ENCODE measurements at regions not wholly inside any gene's neighbourhood (a gene's known extent, or its start where the extent isn't known, plus 50 kb on each side); places are given as distances from the start of the nearest gene placed in this dataset.

- CTCF ChIA-PET, result interaction anchor here (1.8 kb wide), 1 partner anchor 9 kb away, joined by 7 read pairs; no protein-coding TSS in a partner anchor
- POLR2A ChIA-PET, result no interaction called here
- TF ChIP-seq ELF4 (IDR thresholded peaks at IDR 0.05) (no peak), SUZ12 (IDR thresholded peaks at IDR 0.05) (no peak), FOXM1 (IDR thresholded peaks at IDR 0.05; ENCODE audit: borderline replicate concordance) (no peak), CTBP1 (IDR thresholded peaks at IDR 0.05; ENCODE audit: borderline replicate concordance) (no peak), NFRKB (IDR thresholded peaks at IDR 0.05) (no peak), ARNT (IDR thresholded peaks at IDR 0.05) (no peak), BHLHE40 (IDR thresholded peaks at IDR 0.05; ENCODE audit: borderline replicate concordance) (no peak), FOXK2 (IDR thresholded peaks at IDR 0.05) (no peak), LEF1 (IDR thresholded peaks at IDR 0.05; ENCODE audit: borderline replicate concordance) (no peak)
- TF ChIP-seq, protein P1, sequence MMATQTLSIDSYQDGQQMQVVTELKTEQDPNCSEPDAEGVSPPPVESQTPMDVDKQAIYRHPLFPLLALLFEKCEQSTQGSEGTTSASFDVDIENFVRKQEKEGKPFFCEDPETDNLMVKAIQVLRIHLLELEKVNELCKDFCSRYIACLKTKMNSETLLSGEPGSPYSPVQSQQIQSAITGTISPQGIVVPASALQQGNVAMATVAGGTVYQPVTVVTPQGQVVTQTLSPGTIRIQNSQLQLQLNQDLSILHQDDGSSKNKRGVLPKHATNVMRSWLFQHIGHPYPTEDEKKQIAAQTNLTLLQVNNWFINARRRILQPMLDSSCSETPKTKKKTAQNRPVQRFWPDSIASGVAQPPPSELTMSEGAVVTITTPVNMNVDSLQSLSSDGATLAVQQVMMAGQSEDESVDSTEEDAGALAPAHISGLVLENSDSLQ (IDR thresholded peaks at IDR 0.05), result no peak
- DNase-seq (ENCODE audit: extremely low spot score), result no peak
Observed at GRCh38 chr9:91025856-91026255, 224.2 kb downstream of the SYK start.

- POLR2A ChIA-PET, result no interaction called here
- DNase-seq (ENCODE audit: extremely low spot score), result no peak
- CTCF ChIA-PET, result no interaction called here
- TF ChIP-seq L3MBTL2 (conservative IDR thresholded peaks at IDR 0.05) (no peak), CTBP1 (IDR thresholded peaks at IDR 0.05; ENCODE audit: borderline replicate concordance) (no peak), SUZ12 (IDR thresholded peaks at IDR 0.05) (no peak), ZNF384 (IDR thresholded peaks at IDR 0.05) (no peak), FOXK2 (IDR thresholded peaks at IDR 0.05) (no peak), NFRKB (IDR thresholded peaks at IDR 0.05) (no peak), TARDBP (IDR thresholded peaks at IDR 0.05) (no peak), FOXM1 (IDR thresholded peaks at IDR 0.05; ENCODE audit: borderline replicate concordance) (no peak), ELF4 (IDR thresholded peaks at IDR 0.05) (no peak), FOXA1 (IDR thresholded peaks at IDR 0.05) (no peak), LEF1 (IDR thresholded peaks at IDR 0.05; ENCODE audit: borderline replicate concordance) (no peak), BHLHE40 (IDR thresholded peaks at IDR 0.05; ENCODE audit: borderline replicate concordance) (no peak), ARNT (IDR thresholded peaks at IDR 0.05) (no peak)
- TF ChIP-seq, protein P1 (IDR thresholded peaks at IDR 0.05), result no peak
Observed at GRCh38 chr9:91026266-91026665, 224.6 kb downstream of the SYK start.

DNA sequence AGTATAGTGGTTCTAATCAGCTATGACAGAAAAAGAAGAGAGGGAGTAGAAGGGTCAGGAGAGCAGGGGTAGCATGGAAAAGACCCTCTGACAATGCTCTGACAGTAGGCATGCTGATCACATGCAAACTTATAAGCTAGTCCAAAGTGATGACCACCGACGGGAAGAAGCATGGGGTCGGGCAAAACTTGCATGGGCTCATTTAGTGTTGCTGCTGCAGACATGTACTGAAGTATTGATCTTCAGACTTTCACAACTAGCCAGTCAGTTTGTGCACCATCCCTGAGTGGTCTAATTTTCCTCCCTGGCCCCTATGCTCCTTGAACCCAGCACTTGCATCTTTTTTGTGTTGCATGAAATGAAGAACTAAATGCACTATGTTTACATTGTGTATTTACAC, 225.4 kb downstream of the SYK start:
- no peak for TF ChIP-seq ARNT (IDR thresholded peaks at IDR 0.05)
- TF ChIP-seq HDGF (IDR thresholded peaks at IDR 0.05; ENCODE audit: borderline replicate concordance), result no peak
- TF ChIP-seq FOXK2 (IDR thresholded peaks at IDR 0.05), result no peak
- TF ChIP-seq TARDBP (IDR thresholded peaks at IDR 0.05), result no peak
- no peak for TF ChIP-seq FOXM1 (IDR thresholded peaks at IDR 0.05; ENCODE audit: borderline replicate concordance)
- TF ChIP-seq BHLHE40 (IDR thresholded peaks at IDR 0.05; ENCODE audit: borderline replicate concordance), result no peak
- TF ChIP-seq FOXA1 (IDR thresholded peaks at IDR 0.05), result no peak
- no peak for TF ChIP-seq LEF1 (IDR thresholded peaks at IDR 0.05; ENCODE audit: borderline replicate concordance)
- no peak for TF ChIP-seq ZNF384 (IDR thresholded peaks at IDR 0.05)
- TF ChIP-seq NFRKB (IDR thresholded peaks at IDR 0.05), result no peak
- no peak for TF ChIP-seq CTBP1 (IDR thresholded peaks at IDR 0.05; ENCODE audit: borderline replicate concordance)
- no peak for TF ChIP-seq SP1 (IDR thresholded peaks at IDR 0.05)
- no peak for TF ChIP-seq SUZ12 (IDR thresholded peaks at IDR 0.05)
- no peak for TF ChIP-seq L3MBTL2 (conservative IDR thresholded peaks at IDR 0.05)
- no peak for TF ChIP-seq ELF4 (IDR thresholded peaks at IDR 0.05)
- ChIA-PET POLR2A (no interaction called here), CTCF (no interaction called here)
- no peak for DNase-seq (ENCODE audit: extremely low spot score)

- DNase-seq (ENCODE audit: extremely low spot score), result no peak
- POLR2A ChIA-PET, result no interaction called here
- CTCF ChIA-PET, result no interaction called here
- TF ChIP-seq SP1 (IDR thresholded peaks at IDR 0.05) (no peak), ZNF384 (IDR thresholded peaks at IDR 0.05) (no peak)
Observed at GRCh38 chr9:91028166-91028827, 226.7 kb downstream of the SYK start.

- ChIA-PET CTCF (interaction anchor here (0.9 kb wide), 1 partner anchor 115 kb away, joined by 4 read pairs; no protein-coding TSS in a partner anchor), POLR2A (no interaction called here)
- TF ChIP-seq ELF4 (IDR thresholded peaks at IDR 0.05), result no peak
- DNase-seq (ENCODE audit: extremely low spot score), result peak; percentile 3
Observed at GRCh38 chr9:91029650-91030361, 228.2 kb downstream of the SYK start.

DNA sequence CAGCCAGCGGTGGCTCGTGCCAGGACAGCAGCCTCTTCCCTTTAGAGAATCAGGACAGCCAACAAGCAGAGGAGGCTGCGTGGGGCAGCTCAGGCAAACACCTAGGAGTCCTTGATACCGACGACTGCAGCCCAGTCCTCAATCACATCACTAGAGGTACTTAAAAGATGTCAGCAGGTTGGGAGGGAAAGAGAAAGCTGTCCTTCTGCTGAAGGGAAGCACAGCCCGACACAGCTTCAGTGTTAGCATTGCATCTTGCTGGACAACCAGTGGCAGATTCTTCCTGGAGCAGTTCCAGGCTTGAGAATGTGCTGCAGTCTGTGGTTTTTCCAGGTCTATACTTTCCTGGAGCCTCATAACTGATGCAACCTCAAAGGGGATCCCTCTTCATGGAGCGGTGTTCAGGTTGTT, 230.5 kb downstream of the SYK start:
- TF ChIP-seq LEF1 (IDR thresholded peaks at IDR 0.05; ENCODE audit: borderline replicate concordance) (no peak), NFRKB (IDR thresholded peaks at IDR 0.05) (no peak), ARNT (IDR thresholded peaks at IDR 0.05) (no peak), FOXK2 (IDR thresholded peaks at IDR 0.05) (no peak), ELF4 (IDR thresholded peaks at IDR 0.05) (no peak), SUZ12 (IDR thresholded peaks at IDR 0.05) (no peak), HDGF (IDR thresholded peaks at IDR 0.05; ENCODE audit: borderline replicate concordance) (no peak), L3MBTL2 (conservative IDR thresholded peaks at IDR 0.05) (no peak), SP1 (IDR thresholded peaks at IDR 0.05) (no peak), CTBP1 (IDR thresholded peaks at IDR 0.05; ENCODE audit: borderline replicate concordance) (no peak), FOXM1 (IDR thresholded peaks at IDR 0.05; ENCODE audit: borderline replicate concordance) (no peak), ZNF384 (IDR thresholded peaks at IDR 0.05) (no peak)
- DNase-seq (ENCODE audit: extremely low spot score), result no peak
- ChIA-PET CTCF (no interaction called here), POLR2A (no interaction called here)

DNA sequence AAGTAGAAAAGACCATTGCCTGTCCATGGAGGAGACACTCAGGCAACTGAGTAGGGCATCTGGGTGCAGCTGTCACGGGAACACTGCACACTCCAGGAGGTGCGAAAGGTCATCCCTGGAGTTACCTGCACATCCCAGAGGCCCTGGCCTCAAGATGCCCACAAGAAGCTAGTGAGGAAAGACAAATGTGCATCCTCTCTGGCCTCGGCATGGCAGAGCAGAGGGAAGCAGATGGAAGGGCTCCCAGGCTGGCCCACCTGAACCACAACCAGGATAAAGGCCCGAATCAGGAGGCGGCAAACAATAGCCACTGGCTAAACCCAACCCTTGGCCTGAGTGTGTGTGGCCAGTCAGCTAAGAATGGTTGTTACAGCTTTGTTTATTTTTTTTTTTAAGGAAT, 231.7 kb downstream of the SYK start:
- ChIA-PET POLR2A (no interaction called here), CTCF (interaction anchor here (0.8 kb wide), 1 partner anchor 623 kb away, joined by 7 read pairs; no protein-coding TSS in a partner anchor)
- no peak for TF ChIP-seq BHLHE40 (IDR thresholded peaks at IDR 0.05; ENCODE audit: borderline replicate concordance)
- no peak for TF ChIP-seq HDGF (IDR thresholded peaks at IDR 0.05; ENCODE audit: borderline replicate concordance)
- no peak for TF ChIP-seq SP1 (IDR thresholded peaks at IDR 0.05)
- no peak for TF ChIP-seq FOXK2 (IDR thresholded peaks at IDR 0.05)
- TF ChIP-seq ELF4 (IDR thresholded peaks at IDR 0.05), result no peak
- TF ChIP-seq ZNF384 (IDR thresholded peaks at IDR 0.05), result no peak
- TF ChIP-seq LEF1 (IDR thresholded peaks at IDR 0.05; ENCODE audit: borderline replicate concordance), result no peak
- no peak for TF ChIP-seq CTBP1 (IDR thresholded peaks at IDR 0.05; ENCODE audit: borderline replicate concordance)
- no peak for TF ChIP-seq L3MBTL2 (conservative IDR thresholded peaks at IDR 0.05)
- TF ChIP-seq, protein P1 (IDR thresholded peaks at IDR 0.05), result no peak
- no peak for TF ChIP-seq NFRKB (IDR thresholded peaks at IDR 0.05)
- no peak for TF ChIP-seq ARNT (IDR thresholded peaks at IDR 0.05)
- TF ChIP-seq FOXA1 (IDR thresholded peaks at IDR 0.05), result no peak
- no peak for TF ChIP-seq FOXM1 (IDR thresholded peaks at IDR 0.05; ENCODE audit: borderline replicate concordance)
- no peak for DNase-seq (ENCODE audit: extremely low spot score)

Data from HEK293T (cell line).